Naive thymus-derived CD4-positive, alpha-beta T cell (primary cell): ENCODE measurements at regions not wholly inside any gene's neighbourhood (a gene's known extent, or its start where the extent isn't known, plus 50 kb on each side); places are given as distances from the start of the nearest gene placed in this dataset.

ENCODE experiments used
- ATAC-seq: fragments of 150-1000 bp; cut with Tn5 transposase; 2 replicates; pipeline ENCODE4 v1.10.0; 2021; ENCODE audit warnings: mild to moderate bottlenecking, moderate library complexity
- CTCF ChIA-PET: fragments of 350-600 bp; sonication (Branson Sonifier 250); formaldehyde crosslinking; loops from one replicate; lab custom pipeline; 2021; ENCODE audit warnings: antibody characterized with exemption; lab: Charles Lee
- POLR2A ChIA-PET: fragments of 350-600 bp; sonication (Branson Sonifier 250); formaldehyde crosslinking; loops from one replicate; lab custom pipeline; 2021; ENCODE audit warnings: antibody characterized with exemption, inconsistent platforms; lab: Charles Lee
- DNase-seq, 9 donors: peaks; one replicate each; pipeline versions ENCODE4 v3.0.0 to v3.0.0-alpha.2; 2020 to 2022; ENCODE audit warnings: mixed read lengths in 1 of 9
- H3K27ac ChIP-seq: one replicate; pipeline ENCODE4 v1.7.0; 2013; ENCODE audit warnings: mild to moderate bottlenecking, low read depth, low read length, moderate library complexity
- H3K27me3 ChIP-seq, 2 donors: one replicate each; pipeline ENCODE4 v1.7.0; 2013; ENCODE audit warnings: low read length in 2 of 2, mild to moderate bottlenecking in 2 of 2, moderate library complexity in 2 of 2; ENCODE audit not compliant: control insufficient read depth in 2 of 2, insufficient read depth in 2 of 2
- H3K36me3 ChIP-seq, 3 experiments: 1 replicate in 2 of 3; 2 replicates in 1 of 3; pipeline ENCODE4 v1.7.0; 2013; ENCODE audit warnings: low read length in 3 of 3, mild to moderate bottlenecking in 3 of 3, moderate library complexity in 1 of 3; ENCODE audit not compliant: insufficient read depth in 3 of 3, control insufficient read depth in 2 of 3
- H3K4me1 ChIP-seq, 2 donors: one replicate each; pipeline ENCODE4 v1.7.0; 2013; ENCODE audit warnings: low read length in 2 of 2, mild to moderate bottlenecking in 2 of 2, moderate library complexity in 1 of 2; ENCODE audit not compliant: control insufficient read depth in 2 of 2, insufficient read depth in 2 of 2
- H3K4me3 ChIP-seq: 2 replicates; pipeline ENCODE4 v1.7.0; 2013; ENCODE audit warnings: mild to moderate bottlenecking, low read length
- H3K9me3 ChIP-seq, 3 experiments: 1 replicate in 2 of 3; 2 replicates in 1 of 3; pipeline ENCODE4 v1.7.0; 2013; ENCODE audit warnings: low read length in 3 of 3; ENCODE audit not compliant: control insufficient read depth in 2 of 3
- H3K27ac Mint-ChIP-seq, 9 donors: one replicate each; pipeline ENCODE4 v1.8.0; 2020 to 2022; ENCODE audit warnings: mixed read lengths in 9 of 9, mild to moderate bottlenecking in 8 of 9, moderate library complexity in 5 of 9, inconsistent platforms in 2 of 9
- H3K27me3 Mint-ChIP-seq, 5 donors: one replicate each; pipeline ENCODE4 v1.8.0; 2021 to 2022; ENCODE audit warnings: mixed read lengths in 5 of 5, mild to moderate bottlenecking in 1 of 5
- H3K36me3 Mint-ChIP-seq, 5 donors: one replicate each; pipeline ENCODE4 v1.8.0; 2020 to 2022; ENCODE audit warnings: mixed read lengths in 5 of 5, mild to moderate bottlenecking in 3 of 5, inconsistent platforms in 1 of 5
- H3K4me1 Mint-ChIP-seq, 7 donors: one replicate each; pipeline ENCODE4 v1.8.0; 2020 to 2022; ENCODE audit warnings: mixed read lengths in 7 of 7, mild to moderate bottlenecking in 3 of 7, inconsistent platforms in 1 of 7
- H3K4me3 Mint-ChIP-seq, 10 donors: one replicate each; pipeline ENCODE4 v1.8.0; 2020 to 2022; ENCODE audit warnings: mild to moderate bottlenecking in 10 of 10, mixed read lengths in 10 of 10, moderate library complexity in 6 of 10, inconsistent platforms in 2 of 10
- H3K9me3 Mint-ChIP-seq, 11 donors: one replicate each; pipeline ENCODE4 v1.8.0; 2020 to 2022; ENCODE audit warnings: mixed read lengths in 11 of 11, mild to moderate bottlenecking in 4 of 11, inconsistent platforms in 1 of 11, moderate library complexity in 1 of 11
- intact Hi-C, 2 donors: fragments of 100-400 bp; cut with micrococcal nuclease; formaldehyde crosslinking; loops; one replicate each; pipeline ENCODE4 v1.15.1; 2023

DNA sequence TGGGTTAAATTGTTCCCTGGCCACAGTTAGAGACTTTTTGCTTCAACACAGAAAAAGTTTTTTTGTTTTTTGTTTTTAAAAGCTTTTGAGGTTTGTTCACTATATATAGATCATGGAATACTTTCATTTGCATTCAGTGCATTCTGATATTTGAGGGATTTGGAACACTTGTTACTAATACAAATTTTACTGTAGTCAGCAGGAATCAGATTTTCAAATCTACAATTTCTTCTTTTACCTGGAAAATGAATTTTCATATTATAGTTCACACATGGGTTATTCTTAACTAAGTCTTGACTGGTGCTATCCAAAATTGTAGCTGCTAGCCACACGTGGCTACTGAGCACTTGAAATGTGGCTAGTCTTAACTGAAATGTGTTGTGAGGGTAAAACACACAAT is 142.0 kb downstream of the RMI1 start:
- no peaks in the 10 kb centered on the region for H3K4me1 ChIP-seq
- Mint-ChIP-seq H3K4me3 (no peak overlapping the region), H3K36me3 (peaks cover 0 to 9% (median 0%) of the 10 kb centered on the region in 5 donors), H3K27ac (no peak overlapping the region), H3K27me3 (peaks cover 14 to 46% (median 25%) of the 10 kb centered on the region in 5 donors), H3K4me1 (no peaks in the 10 kb centered on the region), H3K9me3 (peaks cover 1 to 16% (median 6%) of the 10 kb centered on the region in 11 donors)
- H3K27me3 ChIP-seq: no peaks in the 10 kb centered on the region
- no peak for ATAC-seq
- H3K9me3 ChIP-seq: no peaks in the 10 kb centered on the region
- CTCF ChIA-PET: interaction anchor here (0.6 kb wide), 1 partner anchor 24 kb away, joined by 3 read pairs; no protein-coding TSS in a partner anchor
- no peak overlapping the region for H3K4me3 ChIP-seq
- H3K36me3 ChIP-seq: no peaks in the 10 kb centered on the region
- POLR2A ChIA-PET: interaction anchor here (0.8 kb wide), 1 partner anchor 54 kb away, joined by 3 read pairs; no protein-coding TSS in a partner anchor
- intact Hi-C loops: no loop called here
- no peak overlapping the region for H3K27ac ChIP-seq
- DNase-seq: no peak

DNA sequence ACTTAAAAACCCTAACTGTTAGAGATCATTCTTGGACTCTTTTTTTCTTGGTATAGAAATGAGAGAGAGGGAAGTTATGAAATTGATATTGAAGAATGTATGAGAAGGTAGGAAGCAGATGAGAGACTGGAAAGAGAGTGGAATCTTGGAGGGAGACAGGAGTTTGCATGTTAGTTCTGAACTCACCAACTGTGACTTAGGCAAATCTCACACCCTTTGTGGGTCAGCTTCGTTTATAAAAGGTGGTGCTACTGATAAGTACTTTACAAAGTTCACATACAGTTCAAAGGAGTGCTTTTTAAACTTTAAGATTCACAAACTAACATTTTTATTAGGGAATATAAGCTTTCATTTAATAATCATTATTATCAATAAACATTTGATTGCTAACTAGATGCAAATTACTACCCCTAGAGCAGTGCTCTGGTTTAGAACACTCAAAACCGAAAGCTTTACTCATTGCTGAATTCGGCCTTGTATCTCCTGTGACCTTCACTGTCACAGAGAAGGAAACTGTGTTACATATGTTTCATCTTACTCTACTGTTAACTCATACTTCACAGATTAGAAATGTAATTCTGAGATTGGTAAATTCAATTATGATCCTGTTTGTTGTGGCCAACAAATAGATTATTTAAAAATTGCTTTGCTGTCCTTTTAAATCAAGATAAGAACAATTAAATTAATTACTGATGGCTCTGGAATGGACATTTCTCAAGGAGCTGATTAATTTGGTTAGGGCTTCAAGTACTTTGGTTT is 143.2 kb downstream of the RMI1 start:
- no peak for ATAC-seq
- intact Hi-C loops: no loop called here

DNA sequence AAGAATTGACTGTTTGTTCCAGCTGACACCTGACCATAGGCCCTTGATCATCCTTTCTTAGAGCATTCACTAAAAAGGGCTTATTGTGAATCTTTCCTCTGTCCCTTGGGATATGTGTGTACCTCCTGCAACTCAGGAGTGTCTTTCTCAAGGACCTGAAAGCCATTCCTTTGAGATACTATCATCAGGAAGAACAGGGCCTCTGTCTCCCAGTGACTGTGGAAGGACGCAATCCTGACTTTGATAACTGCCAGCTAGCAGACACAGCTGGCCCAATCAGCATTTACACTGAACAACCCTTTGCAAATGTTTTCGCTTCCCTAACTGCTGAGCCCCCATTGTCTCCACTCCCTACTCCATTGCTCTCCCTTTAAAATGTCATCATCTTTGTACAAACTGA is 144.4 kb downstream of the RMI1 start:
- intact Hi-C loops: no loop called here

More for the DNA sequence above, 143.2 kb downstream of the RMI1 start:
- ChIA-PET POLR2A (no interaction called here), CTCF (no interaction called here)
- Histone ChIP-seq H3K36me3 (no peaks in the 10 kb centered on the region), H3K9me3 (no peaks in the 10 kb centered on the region), H3K4me3 (no peak overlapping the region), H3K4me1 (no peaks in the 10 kb centered on the region), H3K27me3 (no peaks in the 10 kb centered on the region), H3K27ac (no peak overlapping the region)
- Mint-ChIP-seq H3K9me3 (peaks cover 0 to 8% (median 1%) of the 10 kb centered on the region in 11 donors), H3K27me3 (peaks cover 8 to 38% (median 22%) of the 10 kb centered on the region in 5 donors), H3K4me3 (no peak overlapping the region), H3K4me1 (no peaks in the 10 kb centered on the region), H3K36me3 (peaks cover 0 to 7% (median 0%) of the 10 kb centered on the region in 5 donors), H3K27ac (no peak overlapping the region)
- no peak for DNase-seq

DNA sequence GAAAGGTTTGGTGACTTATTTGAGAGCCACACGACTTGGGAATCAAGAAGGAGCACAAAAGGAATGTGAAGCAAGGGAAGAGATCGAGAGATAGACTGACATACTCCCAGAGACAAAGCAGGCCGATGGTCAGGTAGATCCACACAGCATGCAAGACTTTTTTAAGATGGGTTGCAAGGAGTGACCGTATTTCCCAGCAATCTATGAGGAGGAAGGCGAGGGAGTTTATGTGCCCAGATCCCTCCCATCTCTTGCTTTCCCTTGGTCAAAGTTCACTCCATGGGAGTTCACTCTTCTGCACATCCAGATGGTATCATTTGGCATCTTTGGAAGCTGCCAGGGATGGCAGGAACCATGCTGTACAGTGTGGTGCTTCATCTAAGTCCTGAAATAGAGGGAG is 148.9 kb downstream of the RMI1 start:
- H3K27me3 ChIP-seq: no peaks in the 10 kb centered on the region
- Mint-ChIP-seq H3K36me3 (peaks cover 0 to 5% (median 0%) of the 10 kb centered on the region in 5 donors), H3K4me1 (no peaks in the 10 kb centered on the region), H3K9me3 (peaks cover 0 to 3% (median 0%) of the 10 kb centered on the region in 11 donors), H3K27ac (no peak overlapping the region), H3K4me3 (no peak overlapping the region), H3K27me3 (peaks cover 8 to 17% (median 15%) of the 10 kb centered on the region in 5 donors)
- H3K27ac ChIP-seq: no peak overlapping the region
- no peak for ATAC-seq
- CTCF ChIA-PET: no interaction called here
- no peak for DNase-seq
- intact Hi-C loops: no loop called here
- H3K36me3 ChIP-seq: no peaks in the 10 kb centered on the region
- H3K4me3 ChIP-seq: no peak overlapping the region
- H3K9me3 ChIP-seq: no peaks in the 10 kb centered on the region
- POLR2A ChIA-PET: no interaction called here
- no peaks in the 10 kb centered on the region for H3K4me1 ChIP-seq

More for the DNA sequence above, 144.4 kb downstream of the RMI1 start:
- peaks cover 0 to 5% (median 0%) of the 10 kb centered on the region in 5 donors for H3K36me3 Mint-ChIP-seq
- H3K9me3 ChIP-seq: no peaks in the 10 kb centered on the region
- ChIA-PET POLR2A (no interaction called here), CTCF (no interaction called here)
- DNase-seq: no peak
- no peak overlapping the region for H3K4me3 ChIP-seq
- no peak overlapping the region for H3K27ac ChIP-seq
- no peaks in the 10 kb centered on the region for H3K36me3 ChIP-seq
- H3K4me1 Mint-ChIP-seq: no peaks in the 10 kb centered on the region
- no peaks in the 10 kb centered on the region for H3K27me3 ChIP-seq
- H3K27me3 Mint-ChIP-seq: peaks cover 9 to 28% (median 18%) of the 10 kb centered on the region in 5 donors
- H3K4me3 Mint-ChIP-seq: no peak overlapping the region
- ATAC-seq: no peak
- H3K27ac Mint-ChIP-seq: no peak overlapping the region
- H3K4me1 ChIP-seq: no peaks in the 10 kb centered on the region
- H3K9me3 Mint-ChIP-seq: peaks cover 0 to 3% (median 0%) of the 10 kb centered on the region in 11 donors

DNA sequence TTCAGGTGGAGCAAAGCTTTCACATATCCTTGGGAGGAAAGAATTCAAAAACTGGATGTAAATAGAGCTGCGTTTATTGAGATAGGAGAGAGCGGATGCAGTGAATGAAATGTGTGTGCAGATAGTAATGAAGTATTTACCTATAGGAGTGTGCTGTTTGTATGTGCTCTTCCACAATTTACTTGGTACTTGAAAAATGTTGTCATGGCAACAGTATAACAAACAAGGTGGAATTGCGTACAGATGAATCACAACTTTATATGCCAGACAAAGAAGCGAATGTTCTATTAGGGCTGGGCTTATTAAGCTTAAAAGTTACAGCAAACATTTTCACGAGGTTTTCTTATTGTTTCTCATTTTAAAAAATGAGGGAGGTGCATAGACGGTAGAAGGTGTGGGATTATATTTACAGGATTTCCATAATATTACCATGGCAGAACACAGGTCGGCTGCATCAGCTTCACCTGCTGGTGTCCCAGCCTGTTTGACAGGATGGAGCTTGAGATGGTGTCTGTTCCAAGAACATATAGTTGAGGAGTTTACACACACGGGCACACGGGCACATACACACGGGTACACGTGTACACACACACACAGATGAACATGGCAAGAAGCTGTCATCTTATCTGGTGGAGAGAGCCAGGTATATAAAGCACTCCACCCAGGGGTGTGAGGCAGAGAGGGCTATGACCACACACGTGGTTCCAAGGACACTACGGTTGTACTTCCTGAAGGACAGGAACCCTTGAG is 155.7 kb downstream of the RMI1 start:
- intact Hi-C loops: no loop called here
- Histone ChIP-seq H3K27me3 (peaks cover 0 to 6% of the 10 kb centered on the region in 2 donors), H3K4me1 (no peaks in the 10 kb centered on the region), H3K36me3 (no peaks in the 10 kb centered on the region), H3K4me3 (no peak overlapping the region), H3K9me3 (no peaks in the 10 kb centered on the region), H3K27ac (no peak overlapping the region)
- H3K9me3 Mint-ChIP-seq: peaks cover 0 to 2% (median 0%) of the 10 kb centered on the region in 11 donors
- H3K36me3 Mint-ChIP-seq: peaks cover 0 to 3% (median 0%) of the 10 kb centered on the region in 5 donors
- no peak overlapping the region for H3K4me3 Mint-ChIP-seq
- no peak for ATAC-seq
- ChIA-PET POLR2A (no interaction called here), CTCF (no interaction called here)
- peaks cover 29 to 51% (median 33%) of the 10 kb centered on the region in 5 donors for H3K27me3 Mint-ChIP-seq
- no peak overlapping the region for H3K27ac Mint-ChIP-seq
- H3K4me1 Mint-ChIP-seq: peaks cover 5 to 14% (median 7%) of the 10 kb centered on the region in 7 donors
- no peak for DNase-seq

DNA sequence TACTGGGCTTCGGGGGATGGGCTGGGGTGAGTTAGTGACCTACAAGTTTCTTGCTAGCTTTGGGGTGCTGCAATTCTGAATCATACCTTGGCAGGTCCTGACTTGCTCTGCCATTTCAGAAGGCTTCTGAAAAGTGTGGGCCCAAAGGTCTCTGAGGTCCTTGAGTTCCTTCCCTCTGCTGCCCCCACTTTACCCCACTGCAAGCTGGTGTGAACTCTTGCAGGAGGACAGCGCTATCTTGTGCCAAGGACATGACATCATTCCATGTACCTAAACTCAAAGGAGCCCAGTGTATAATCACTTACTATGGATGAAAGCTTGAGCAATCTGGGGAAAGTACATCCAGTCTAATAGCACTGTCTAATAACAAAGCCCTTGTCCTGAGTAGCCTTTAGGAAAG is 157.4 kb downstream of the RMI1 start:
- H3K36me3 Mint-ChIP-seq: peaks cover 0 to 7% (median 0%) of the 10 kb centered on the region in 5 donors
- H3K27ac Mint-ChIP-seq: no peak overlapping the region
- Histone ChIP-seq H3K4me3 (no peak overlapping the region), H3K36me3 (no peaks in the 10 kb centered on the region), H3K27ac (no peak overlapping the region), H3K9me3 (no peaks in the 10 kb centered on the region), H3K27me3 (peaks cover under 1 to 11% of the 10 kb centered on the region in 2 donors), H3K4me1 (no peaks in the 10 kb centered on the region)
- H3K4me3 Mint-ChIP-seq: no peak overlapping the region
- H3K9me3 Mint-ChIP-seq: peaks cover 0 to 4% (median 0%) of the 10 kb centered on the region in 11 donors
- ChIA-PET CTCF (no interaction called here), POLR2A (no interaction called here)
- peaks cover 5 to 16% (median 7%) of the 10 kb centered on the region in 7 donors for H3K4me1 Mint-ChIP-seq
- intact Hi-C loops: no loop called here
- no peak for ATAC-seq
- H3K27me3 Mint-ChIP-seq: peaks cover 46 to 62% (median 47%) of the 10 kb centered on the region in 5 donors
- DNase-seq: no peak
